IPS-18a (cell line): ENCODE measurements at regions not wholly inside any gene's neighbourhood (a gene's known extent, or its start where the extent isn't known, plus 50 kb on each side); places are given as distances from the start of the nearest gene placed in this dataset.
"Not testable (repeated sequence)": the region's sequence is repeated elsewhere in the genome, so short reads cannot be mapped to it uniquely, and the experiment has no call there.

ENCODE experiments used
- H3K27ac ChIP-seq: one replicate; pipeline ENCODE4 v1.5.1; 2013; ENCODE audit warnings: low read length
- H3K27me3 ChIP-seq: one replicate; pipeline ENCODE4 v1.6.1; 2013; ENCODE audit warnings: mild to moderate bottlenecking, low read length; ENCODE audit not compliant: control insufficient read depth, insufficient read depth
- H3K36me3 ChIP-seq: one replicate; pipeline ENCODE4 v1.6.1; 2013; ENCODE audit warnings: low read depth, low read length; ENCODE audit not compliant: control insufficient read depth
- H3K4me1 ChIP-seq: one replicate; pipeline ENCODE4 v1.6.1; 2013; ENCODE audit warnings: low read depth, low read length; ENCODE audit not compliant: control insufficient read depth
- H3K4me3 ChIP-seq: one replicate; pipeline ENCODE4 v1.5.1; 2013; ENCODE audit warnings: low read length
- H3K9ac ChIP-seq: one replicate; pipeline ENCODE4 v1.6.1; 2013; ENCODE audit warnings: mild to moderate bottlenecking, low read length, moderate library complexity
- H3K9me3 ChIP-seq: one replicate; pipeline ENCODE4 v1.6.1; 2013; ENCODE audit warnings: low read depth, low read length; ENCODE audit not compliant: control insufficient read depth

- Histone ChIP-seq H3K9me3 (peaks cover 2% of the 10 kb centered on the region), H3K4me1 (no peaks in the 10 kb centered on the region), H3K27me3 (no peaks in the 10 kb centered on the region), H3K4me3 (no peak overlapping the region), H3K27ac (no peak overlapping the region), H3K9ac (no peak overlapping the region), H3K36me3 (no peaks in the 10 kb centered on the region)
Measured at GRCh38 chr6:115468272-115469005, 592.3 kb downstream of the FRK start.

- Histone ChIP-seq H3K27ac (no peak overlapping the region), H3K9ac (no peak overlapping the region), H3K36me3 (no peaks in the 10 kb centered on the region), H3K27me3 (no peaks in the 10 kb centered on the region), H3K9me3 (peaks cover 2% of the 10 kb centered on the region), H3K4me1 (no peaks in the 10 kb centered on the region), H3K4me3 (no peak overlapping the region)
Measured at GRCh38 chr6:115467726-115468125, 593.0 kb downstream of the FRK start.

GRCh38 chr6:115460913-115461312 is 599.8 kb downstream of the FRK start:
- Histone ChIP-seq H3K9me3 (peaks cover 2% of the 10 kb centered on the region), H3K4me1 (peaks cover 21% of the 10 kb centered on the region), H3K4me3 (no peak overlapping the region), H3K27ac (no peak overlapping the region), H3K27me3 (no peaks in the 10 kb centered on the region), H3K36me3 (no peaks in the 10 kb centered on the region), H3K9ac (no peak overlapping the region)

- Histone ChIP-seq H3K4me3 (peak overlapping the region; percentile 5), H3K9me3 (no peaks in the 10 kb centered on the region), H3K9ac (no peak overlapping the region), H3K36me3 (no peaks in the 10 kb centered on the region), H3K4me1 (peaks cover 25% of the 10 kb centered on the region), H3K27me3 (no peaks in the 10 kb centered on the region), H3K27ac (no peak overlapping the region)
Measured at GRCh38 chr6:115456848-115457247, 603.8 kb downstream of the FRK start.

- H3K36me3 ChIP-seq, result no peaks in the 10 kb centered on the region
- no peak overlapping the region for H3K27ac ChIP-seq
- H3K9ac ChIP-seq, result no peak overlapping the region
- H3K4me3 ChIP-seq, result no peak overlapping the region
- no peaks in the 10 kb centered on the region for H3K27me3 ChIP-seq
- no peaks in the 10 kb centered on the region for H3K9me3 ChIP-seq
- no peaks in the 10 kb centered on the region for H3K4me1 ChIP-seq
Measured at GRCh38 chr6:115443825-115444478, 616.7 kb downstream of the FRK start.

GRCh38 chr6:115442323-115442722 is 618.4 kb downstream of the FRK start:
- Histone ChIP-seq H3K9ac (no peak overlapping the region), H3K4me3 (no peak overlapping the region), H3K36me3 (no peaks in the 10 kb centered on the region), H3K4me1 (no peaks in the 10 kb centered on the region), H3K27ac (no peak overlapping the region), H3K9me3 (no peaks in the 10 kb centered on the region), H3K27me3 (no peaks in the 10 kb centered on the region)

GRCh38 chr6:115441651-115442050 is 619.0 kb downstream of the FRK start:
- Histone ChIP-seq H3K27ac (no peak overlapping the region), H3K4me1 (no peaks in the 10 kb centered on the region), H3K36me3 (no peaks in the 10 kb centered on the region), H3K27me3 (no peaks in the 10 kb centered on the region), H3K9ac (no peak overlapping the region), H3K4me3 (no peak overlapping the region), H3K9me3 (no peaks in the 10 kb centered on the region)

GRCh38 chr6:115415378-115415777 is 645.3 kb downstream of the FRK start:
- H3K4me3 ChIP-seq, result peak overlapping the region; percentile 25
- peaks cover 15% of the 10 kb centered on the region for H3K4me1 ChIP-seq
- H3K27ac ChIP-seq, result peak overlapping the region; percentile 8
- H3K9me3 ChIP-seq, result peaks cover 10% of the 10 kb centered on the region
- no peaks in the 10 kb centered on the region for H3K36me3 ChIP-seq
- peak overlapping the region; percentile 8 for H3K9ac ChIP-seq
- no peaks in the 10 kb centered on the region for H3K27me3 ChIP-seq

GRCh38 chr6:115414916-115415315 is 645.8 kb downstream of the FRK start:
- peaks cover 15% of the 10 kb centered on the region for H3K4me1 ChIP-seq
- peak overlapping the region; percentile 8 for H3K9ac ChIP-seq
- H3K36me3 ChIP-seq, H3K27me3 ChIP-seq: not testable (repeated sequence)
- H3K9me3 ChIP-seq, result peaks cover 14% of the 10 kb centered on the region
- H3K4me3 ChIP-seq, result peak overlapping the region; percentile 25
- peak overlapping the region; percentile 8 for H3K27ac ChIP-seq

- H3K4me3 ChIP-seq, result no peak overlapping the region
- no peaks in the 10 kb centered on the region for H3K36me3 ChIP-seq
- H3K27ac ChIP-seq, result no peak overlapping the region
- H3K9me3 ChIP-seq, result peaks cover 10% of the 10 kb centered on the region
- H3K27me3 ChIP-seq, result no peaks in the 10 kb centered on the region
- H3K4me1 ChIP-seq, result peaks cover 15% of the 10 kb centered on the region
- H3K9ac ChIP-seq, result no peak overlapping the region
Measured at GRCh38 chr6:115411756-115412155, 648.9 kb downstream of the FRK start.

GRCh38 chr6:115404446-115404845 is 656.2 kb downstream of the FRK start:
- Histone ChIP-seq H3K27me3 (no peaks in the 10 kb centered on the region), H3K9me3 (no peaks in the 10 kb centered on the region), H3K4me3 (no peak overlapping the region), H3K9ac (no peak overlapping the region), H3K27ac (no peak overlapping the region), H3K4me1 (no peaks in the 10 kb centered on the region), H3K36me3 (no peaks in the 10 kb centered on the region)

GRCh38 chr6:115398607-115399006 is 662.1 kb downstream of the FRK start:
- H3K9me3 ChIP-seq, result no peaks in the 10 kb centered on the region
- no peaks in the 10 kb centered on the region for H3K27me3 ChIP-seq
- H3K27ac ChIP-seq, result no peak overlapping the region
- H3K4me1 ChIP-seq, result no peaks in the 10 kb centered on the region
- H3K9ac ChIP-seq, result no peak overlapping the region
- no peaks in the 10 kb centered on the region for H3K36me3 ChIP-seq
- no peak overlapping the region for H3K4me3 ChIP-seq
